SK-N-SH (cell line): ENCODE measurements at regions not wholly inside any gene's neighbourhood (a gene's known extent, or its start where the extent isn't known, plus 50 kb on each side); places are given as distances from the start of the nearest gene placed in this dataset.

Experiments
- CTCF ChIA-PET: fragments of 300-600, 350-600 bp; formaldehyde crosslinking; extraction: SDS; loops from one replicate; lab custom pipeline; 2021; lab: Yijun Ruan, JAX
- POLR2A ChIA-PET: fragments of 350-600 bp; sonication (Branson Sonifier 250); formaldehyde crosslinking; extraction: SDS; loops from one replicate; lab custom pipeline; 2020; ENCODE audit warnings: antibody characterized with exemption, inconsistent platforms; lab: Yijun Ruan, JAX
- DNase-seq: peaks from one replicate; pipeline ENCODE4 v3.0.0; 2012
- H2AFZ ChIP-seq: fragments of 200-600 bp; sonication (generic); 2 replicates; pipeline ENCODE4 v1.8.1; 2016; ENCODE audit warnings: antibody characterized with exemption, mild to moderate bottlenecking, low read depth
- H3F3A ChIP-seq: fragments of 200-600 bp; sonication (generic); replicated peaks from 2 replicates; pipeline ENCODE3; 2016; ENCODE audit warnings: antibody characterized with exemption, mild to moderate bottlenecking; ENCODE audit not compliant: insufficient read depth
- H3K27ac ChIP-seq, 2 experiments: fragments of 200-500 bp in 1 of 2; fragments of 200-600 bp in 1 of 2; sonication (Bioruptor generic) in 1 of 2; sonication (generic), shearing (Covaris generic) in 1 of 2; 2 replicates each; pipeline versions ENCODE4 v1.5.1 to v1.6.1; 2014 to 2016; ENCODE audit warnings: low read depth in 2 of 2, inconsistent platforms in 1 of 2, low read length in 1 of 2, mild to moderate bottlenecking in 1 of 2, mixed read lengths in 1 of 2
- H3K27me3 ChIP-seq: fragments of 200-600 bp; sonication (generic), shearing (Covaris generic); 2 replicates; pipeline ENCODE4 v1.6.1; 2016; ENCODE audit warnings: mixed run types; ENCODE audit not compliant: insufficient read depth
- H3K36me3 ChIP-seq, 2 experiments: fragments of 200-500 bp in 1 of 2; fragments of 200-600 bp in 1 of 2; sonication (Bioruptor generic) in 1 of 2; sonication (generic) in 1 of 2; replicated peaks in 1 of 2; 2 replicates each; pipeline versions ENCODE3 to v1.5.1; 2014 to 2016; ENCODE audit warnings: low read length in 1 of 2, mild to moderate bottlenecking in 1 of 2; ENCODE audit not compliant: insufficient read depth in 2 of 2, control insufficient read depth in 1 of 2
- H3K4me1 ChIP-seq, 2 experiments: fragments of 200-500 bp in 1 of 2; fragments of 200-600 bp in 1 of 2; sonication (Bioruptor generic) in 1 of 2; sonication (generic), shearing (Covaris generic) in 1 of 2; 2 replicates each; pipeline versions ENCODE4 v1.5.1 to v1.6.1; 2014 to 2016; ENCODE audit warnings: low read depth in 1 of 2, low read length in 1 of 2, mixed run types in 1 of 2; ENCODE audit not compliant: insufficient read depth in 2 of 2, control insufficient read depth in 1 of 2
- H3K4me2 ChIP-seq: fragments of 200-600 bp; sonication (generic), shearing (Covaris generic); 2 replicates; pipeline ENCODE4 v1.6.1; 2017; ENCODE audit warnings: mixed run types
- H3K4me3 ChIP-seq, 2 experiments: fragments of 200-500 bp in 1 of 2; fragments of 200-600 bp in 1 of 2; sonication (Bioruptor generic) in 1 of 2; sonication (generic), shearing (Covaris generic) in 1 of 2; 2 replicates each; pipeline versions ENCODE4 v1.5.1 to v1.8.1; 2014 to 2016; ENCODE audit warnings: low read depth in 2 of 2, inconsistent platforms in 1 of 2, low read length in 1 of 2, mild to moderate bottlenecking in 1 of 2, mixed read lengths in 1 of 2, moderate library complexity in 1 of 2
- H3K79me2 ChIP-seq: fragments of 200-600 bp; sonication (generic); 2 replicates; pipeline ENCODE4 v1.8.1; 2017; ENCODE audit warnings: mild to moderate bottlenecking; ENCODE audit not compliant: insufficient read depth
- H3K9ac ChIP-seq: fragments of 200-600 bp; sonication (generic); 2 replicates; pipeline ENCODE4 v1.6.1; 2017; ENCODE audit warnings: mixed run types
- H3K9me2 ChIP-seq: fragments of 200-600 bp; sonication (generic); 2 replicates; pipeline ENCODE4 v1.6.1; 2017; ENCODE audit warnings: mixed run types
- H3K9me3 ChIP-seq: fragments of 200-600 bp; sonication (generic); 2 replicates; pipeline ENCODE4 v1.6.1; 2017; ENCODE audit warnings: mixed run types, mild to moderate bottlenecking, moderate library complexity
- H4K20me1 ChIP-seq: fragments of 200-600 bp; sonication (generic); 2 replicates; pipeline ENCODE4 v1.6.1; 2017; ENCODE audit warnings: mild to moderate bottlenecking, mixed run types; ENCODE audit not compliant: insufficient read depth
- CTCF ChIP-seq: fragments of 200-600 bp; sonication (generic); IDR thresholded peaks from 2 replicates; pipeline ENCODE4 v1.6.1; 2017; ENCODE audit warnings: antibody characterized with exemption, mild to moderate bottlenecking, moderate library complexity
- ELF1 ChIP-seq: IDR thresholded peaks from 2 replicates; pipeline ENCODE4 v1.4.0; 2012
- EZH2phosphoT487 ChIP-seq: fragments of 200-600 bp; sonication (generic); IDR thresholded peaks from 2 replicates; pipeline ENCODE4 v1.6.1; 2017; ENCODE audit warnings: low read depth, mixed run types, mild to moderate bottlenecking, antibody characterized with exemption, moderate library complexity, borderline replicate concordance
- FOSL2 ChIP-seq: IDR thresholded peaks from 2 replicates; pipeline ENCODE4 v1.4.0; 2012; ENCODE audit warnings: low read depth, mild to moderate bottlenecking, moderate library complexity, borderline replicate concordance
- FOXM1 ChIP-seq: IDR thresholded peaks from 2 replicates; pipeline ENCODE4 v1.4.0; 2012; ENCODE audit warnings: low read depth, mild to moderate bottlenecking
- GABPA ChIP-seq: IDR thresholded peaks from 2 replicates; pipeline ENCODE4 v1.4.0; 2012; ENCODE audit warnings: low read depth, mild to moderate bottlenecking
- IRF3 ChIP-seq: fragments of 150-350 bp; IDR thresholded peaks from 2 replicates; pipeline ENCODE4 v1.6.1; 2016; ENCODE audit warnings: mild to moderate bottlenecking, low read depth, low read length
- MAX ChIP-seq: IDR thresholded peaks from 2 replicates; pipeline ENCODE4 v1.4.0; 2012; ENCODE audit warnings: low read depth
- MEF2A ChIP-seq: IDR thresholded peaks from 2 replicates; pipeline ENCODE4 v1.4.0; 2012; ENCODE audit warnings: low read depth, borderline replicate concordance
- MXI1 ChIP-seq: IDR thresholded peaks from 2 replicates; pipeline ENCODE4 v1.6.1; 2012; ENCODE audit warnings: mild to moderate bottlenecking, low read depth, low read length, improper control_type of control experiment
- NRF1 ChIP-seq: IDR thresholded peaks from 2 replicates; pipeline ENCODE4 v1.6.1; 2012; ENCODE audit warnings: low read depth, mild to moderate bottlenecking, low read length
- PBX3 ChIP-seq: IDR thresholded peaks from 2 replicates; pipeline ENCODE4; 2012
- RCOR1 ChIP-seq: fragments of 150-350 bp; IDR thresholded peaks from 2 replicates; pipeline ENCODE4 v1.6.1; 2017; ENCODE audit warnings: antibody characterized with exemption, low read length
- RFX5 ChIP-seq: IDR thresholded peaks from 2 replicates; pipeline ENCODE4 v1.6.1; 2012; ENCODE audit warnings: mild to moderate bottlenecking, improper control_type of control experiment, low read length
- SIN3A ChIP-seq: IDR thresholded peaks from 2 replicates; pipeline ENCODE4 v1.6.1; 2012; ENCODE audit warnings: low read depth, mild to moderate bottlenecking, low read length, moderate library complexity, borderline replicate concordance
- TCF12 ChIP-seq: IDR thresholded peaks from 2 replicates; pipeline ENCODE4 v1.4.0; 2012
- USF1 ChIP-seq: IDR thresholded peaks from 2 replicates; pipeline ENCODE4 v1.4.0; 2012; ENCODE audit warnings: low read depth, borderline replicate concordance
- USF2 ChIP-seq: fragments of 150-350 bp; IDR thresholded peaks from 2 replicates; pipeline ENCODE4 v1.6.1; 2017; ENCODE audit warnings: antibody characterized with exemption, low read length, low read depth, borderline replicate concordance
- YY1 ChIP-seq: IDR thresholded peaks from 2 replicates; pipeline ENCODE4 v1.4.0; 2012; ENCODE audit warnings: low read depth, mild to moderate bottlenecking
- WGBS: methylation state at CpG from one replicate; pipeline ENCODE4 v1.1.6; 2017; ENCODE audit warnings: low lambda C conversion rate; 5-methylcytosine and 5-hydroxymethylcytosine counted together

GRCh38 chr3:13203398-13204176 lies 130.4 kb upstream of the IQSEC1 start:
- Histone ChIP-seq H3K9me3 (no peaks in the 10 kb centered on the region), H3K9me2 (no peaks in the 10 kb centered on the region), H3K79me2 (no peaks in the 10 kb centered on the region), H3K36me3 (no peaks in the 10 kb centered on the region), H3K27ac (no peak overlapping the region), H3K4me2 (no peak overlapping the region), H3F3A (no peaks in the 10 kb centered on the region), H3K27me3 (no peaks in the 10 kb centered on the region; the same call in 1 of the 2 replicates), H3K4me3 (no peak overlapping the region)
- no peak for DNase-seq
- POLR2A ChIA-PET, result no interaction called here
- 76% methylated on average over 15 of the region's 22 CpGs for WGBS
- no peak for TF ChIP-seq ELF1
- TF ChIP-seq RFX5, result no peak
- TF ChIP-seq SIN3A, result no peak
- no peak for TF ChIP-seq NRF1
- TF ChIP-seq GABPA, result no peak
- no peak for TF ChIP-seq PBX3
- no peak for TF ChIP-seq MEF2A
- TF ChIP-seq FOSL2, result no peak
- TF ChIP-seq FOXM1, result no peak
- no peak for TF ChIP-seq RCOR1
- no peak for TF ChIP-seq IRF3
- TF ChIP-seq YY1, result no peak
- no peak for TF ChIP-seq EZH2phosphoT487
- no peak for TF ChIP-seq USF2
- no peak for TF ChIP-seq USF1
- no peak for TF ChIP-seq CTCF
- TF ChIP-seq MAX, result no peak
- no peak for TF ChIP-seq TCF12
- no peak for TF ChIP-seq MXI1
- TF ChIP-seq, all 33 proteins: peak for 0
- Histone ChIP-seq H3K9ac (no peak overlapping the region), H2AFZ (no peak overlapping the region), H3K4me1 (no peaks in the 10 kb centered on the region), H4K20me1 (no peaks in the 10 kb centered on the region)
- CTCF ChIA-PET, result no interaction called here
